ENCODE measurements at regions not wholly inside any gene's neighbourhood (a gene's known extent, or its start where the extent isn't known, plus 50 kb on each side); places are given as distances from the start of the nearest gene placed in this dataset.

GRCh38 chr2:181772777-181773176 is 92.5 kb upstream of the NEUROD1 start:
- TF ChIP-seq EZH2 (IDR thresholded peaks at IDR 0.05; ENCODE audit: insufficient read depth, poor library complexity, severe bottlenecking) = no peak
- TF ChIP-seq EZH2phosphoT487 (IDR thresholded peaks at IDR 0.05; ENCODE audit: insufficient read depth, low read depth) = no peak

Measured in GM23248 (cell line).